ENCODE measurements at regions not wholly inside any gene's neighbourhood (a gene's known extent, or its start where the extent isn't known, plus 50 kb on each side); places are given as distances from the start of the nearest gene placed in this dataset.

- FAIRE-seq (no peak), DNase-seq (ENCODE audit: low read depth, low spot score) (no peak)
- no peak overlapping the region for H2AFZ ChIP-seq (ENCODE audit: control insufficient read depth, low read length)
- H4K20me1 ChIP-seq (ENCODE audit: control insufficient read depth, extremely low read depth, insufficient read depth, low read length): no peaks in the 10 kb centered on the region
- H3K9me3 ChIP-seq (ENCODE audit: control insufficient read depth, low read depth, low read length): no peaks in the 10 kb centered on the region
- H3K4me1 ChIP-seq (ENCODE audit: control insufficient read depth, extremely low read depth, insufficient read depth, low read length): no peaks in the 10 kb centered on the region
- no peak overlapping the region for H3K9ac ChIP-seq (ENCODE audit: control insufficient read depth, extremely low read depth, insufficient read depth, low read length)
- TF ChIP-seq CTCF (optimal IDR thresholded peaks at IDR 0.05 in 1 of 3, IDR thresholded peaks at IDR 0.05 in 1 of 3, conservative IDR thresholded peaks at IDR 0.05 in 1 of 3; ENCODE audit: extremely low read depth in 1 of 3, insufficient read depth in 2 of 3, low read length in 3 of 3) (no peak), EZH2 (IDR thresholded peaks at IDR 0.05; ENCODE audit: low read length) (no peak)
- dilution Hi-C loops (cut with MboI; ENCODE audit: extremely low pct_ligation_motif_present, low sequenced_read_pairs): no loop called here
- no peak overlapping the region for H3K4me2 ChIP-seq (ENCODE audit: control insufficient read depth, extremely low read depth, insufficient read depth, low read depth, low read length)
- H3K36me3 ChIP-seq (ENCODE audit: control insufficient read depth in 2 of 2, extremely low read depth in 1 of 2, insufficient read depth in 2 of 2, low read length in 2 of 2): no peaks in the 10 kb centered on the region
- H3K27me3 ChIP-seq (ENCODE audit: control insufficient read depth, extremely low read depth, insufficient read depth, low read length): no peaks in the 10 kb centered on the region
- no peak overlapping the region for H3K27ac ChIP-seq (ENCODE audit: control insufficient read depth, insufficient read depth, low read length)
- H3K9me1 ChIP-seq (ENCODE audit: control insufficient read depth, extremely low read depth, insufficient read depth, low read length): no peaks in the 10 kb centered on the region
- no peaks in the 10 kb centered on the region for H3K79me2 ChIP-seq (ENCODE audit: control insufficient read depth, insufficient read depth, low read length)
- no peak overlapping the region for H3K4me3 ChIP-seq (ENCODE audit: control insufficient read depth in 2 of 3, extremely low read depth in 1 of 3, insufficient read depth in 2 of 3, low read depth in 1 of 3, low read length in 3 of 3)
Observed at GRCh38 chr2:49830846-49831245, 676.5 kb upstream of the FSHR start.

- Histone ChIP-seq H3K9me3 (ENCODE audit: control insufficient read depth, low read depth, low read length) (no peaks in the 10 kb centered on the region), H3K79me2 (ENCODE audit: control insufficient read depth, insufficient read depth, low read length) (no peaks in the 10 kb centered on the region), H3K36me3 (ENCODE audit: control insufficient read depth in 2 of 2, extremely low read depth in 1 of 2, insufficient read depth in 2 of 2, low read length in 2 of 2) (no peaks in the 10 kb centered on the region), H3K27ac (ENCODE audit: control insufficient read depth, insufficient read depth, low read length) (no peak overlapping the region), H3K9me1 (ENCODE audit: control insufficient read depth, extremely low read depth, insufficient read depth, low read length) (no peaks in the 10 kb centered on the region), H2AFZ (ENCODE audit: control insufficient read depth, low read length) (no peak overlapping the region), H3K9ac (ENCODE audit: control insufficient read depth, extremely low read depth, insufficient read depth, low read length) (no peak overlapping the region), H3K27me3 (ENCODE audit: control insufficient read depth, extremely low read depth, insufficient read depth, low read length) (no peaks in the 10 kb centered on the region), H3K4me1 (ENCODE audit: control insufficient read depth, extremely low read depth, insufficient read depth, low read length) (no peaks in the 10 kb centered on the region), H4K20me1 (ENCODE audit: control insufficient read depth, extremely low read depth, insufficient read depth, low read length) (no peaks in the 10 kb centered on the region), H3K4me3 (ENCODE audit: control insufficient read depth in 2 of 3, extremely low read depth in 1 of 3, insufficient read depth in 2 of 3, low read depth in 1 of 3, low read length in 3 of 3) (no peak overlapping the region), H3K4me2 (ENCODE audit: control insufficient read depth, extremely low read depth, insufficient read depth, low read depth, low read length) (no peak overlapping the region)
- DNase-seq (ENCODE audit: low read depth, low spot score): no peak
- FAIRE-seq: no peak
- dilution Hi-C loops (cut with MboI; ENCODE audit: extremely low pct_ligation_motif_present, low sequenced_read_pairs): no loop called here
- no peak for TF ChIP-seq CTCF (optimal IDR thresholded peaks at IDR 0.05 in 1 of 3, IDR thresholded peaks at IDR 0.05 in 1 of 3, conservative IDR thresholded peaks at IDR 0.05 in 1 of 3; ENCODE audit: extremely low read depth in 1 of 3, insufficient read depth in 2 of 3, low read length in 3 of 3)
- TF ChIP-seq EZH2 (IDR thresholded peaks at IDR 0.05; ENCODE audit: low read length): no peak
Observed at GRCh38 chr2:49827366-49827765, 673.1 kb upstream of the FSHR start.
